PC-9 (cell line): ENCODE measurements at regions not wholly inside any gene's neighbourhood (a gene's known extent, or its start where the extent isn't known, plus 50 kb on each side); places are given as distances from the start of the nearest gene placed in this dataset.

Source experiments
- BruUV-seq: library from RNA; stranded (reverse); fragments of 400-500 nt; replicated peaks from 2 replicates; lab custom pipeline; 2021; lab: Mats Ljungman, UMichigan
- CTCF ChIA-PET: fragments of 300-600 bp; sonication (Branson Sonifier 250); formaldehyde crosslinking; loops from one replicate; lab custom pipeline; 2022; ENCODE audit warnings: antibody characterized with exemption; lab: Charles Lee
- POLR2A ChIA-PET: fragments of 300-600 bp; sonication (Branson Sonifier 250); formaldehyde crosslinking; loops from one replicate; lab custom pipeline; 2022; ENCODE audit warnings: antibody characterized with exemption; ENCODE audit not compliant: unreplicated experiment; lab: Charles Lee
- DNase-seq, 2 experiments: peaks; one replicate each; pipeline versions ENCODE4 v3.0.0 to v3.0.0-alpha.2; 2015 to 2022; ENCODE audit warnings: mixed read lengths in 1 of 2
- H2AFZ ChIP-seq: fragments of 200-600 bp; sonication (generic); 2 replicates; pipeline ENCODE4 v1.8.1; 2017; ENCODE audit warnings: antibody characterized with exemption
- H3F3A ChIP-seq: fragments of 200-600 bp; sonication (generic); 2 replicates; pipeline ENCODE4 v1.8.1; 2017; ENCODE audit warnings: antibody characterized with exemption, mild to moderate bottlenecking, low read depth; ENCODE audit not compliant: insufficient read depth
- H3K27ac ChIP-seq: fragments of 200-600 bp; sonication (generic); 2 replicates; pipeline ENCODE4 v1.6.1; 2016; ENCODE audit warnings: mixed run types
- H3K27me3 ChIP-seq: fragments of 200-600 bp; sonication (generic); 2 replicates; pipeline ENCODE4 v1.6.1; 2016; ENCODE audit warnings: low read depth, mixed run types; ENCODE audit not compliant: insufficient read depth
- H3K36me3 ChIP-seq: fragments of 200-600 bp; sonication (generic); 2 replicates; pipeline ENCODE4 v1.6.1; 2016; ENCODE audit warnings: low read depth, mixed run types
- H3K4me1 ChIP-seq: fragments of 200-600 bp; sonication (generic); replicated peaks from 2 replicates; pipeline ENCODE4 v1.6.1; 2016; ENCODE audit warnings: mixed run types; ENCODE audit not compliant: insufficient read depth
- H3K4me2 ChIP-seq: fragments of 200-600 bp; sonication (generic); 2 replicates; pipeline ENCODE4 v1.6.1; 2017; ENCODE audit warnings: mixed run types
- H3K4me3 ChIP-seq: fragments of 200-600 bp; sonication (generic); 2 replicates; pipeline ENCODE4 v1.6.1; 2016; ENCODE audit warnings: mixed run types
- H3K79me2 ChIP-seq: fragments of 200-600 bp; sonication (generic); 2 replicates; pipeline ENCODE4 v1.6.1; 2017; ENCODE audit warnings: low read depth, mixed run types
- H3K9me2 ChIP-seq: fragments of 200-600 bp; sonication (generic); 2 replicates; pipeline ENCODE4 v1.8.1; 2017; ENCODE audit warnings: mild to moderate bottlenecking; ENCODE audit not compliant: insufficient read depth
- H3K9me3 ChIP-seq: fragments of 200-600 bp; sonication (generic); 2 replicates; pipeline ENCODE4 v1.8.1; 2016; ENCODE audit warnings: low read depth; ENCODE audit not compliant: insufficient read depth
- H4K20me1 ChIP-seq: fragments of 200-600 bp; sonication (generic); 2 replicates; pipeline ENCODE4 v1.8.1; 2017; ENCODE audit not compliant: insufficient read depth
- EZH2 ChIP-seq: fragments of 200-600 bp; sonication (generic); IDR thresholded peaks from 2 replicates; pipeline ENCODE4 v1.8.0; 2017; ENCODE audit warnings: antibody characterized with exemption, low read depth
- intact Hi-C: fragments of 100-400 bp; cut with micrococcal nuclease; formaldehyde crosslinking; loops from one replicate; pipeline ENCODE4 v1.10.0; 2022; ENCODE audit not compliant: unreplicated experiment
- TF ChIP-seq, protein P1 (sequence below): fragments of 200-600 bp; sonication (generic); conservative IDR thresholded peaks from 2 replicates; pipeline ENCODE4 v1.6.1; 2017; ENCODE audit warnings: mixed run types, antibody characterized with exemption, mild to moderate bottlenecking, moderate library complexity

DNA sequence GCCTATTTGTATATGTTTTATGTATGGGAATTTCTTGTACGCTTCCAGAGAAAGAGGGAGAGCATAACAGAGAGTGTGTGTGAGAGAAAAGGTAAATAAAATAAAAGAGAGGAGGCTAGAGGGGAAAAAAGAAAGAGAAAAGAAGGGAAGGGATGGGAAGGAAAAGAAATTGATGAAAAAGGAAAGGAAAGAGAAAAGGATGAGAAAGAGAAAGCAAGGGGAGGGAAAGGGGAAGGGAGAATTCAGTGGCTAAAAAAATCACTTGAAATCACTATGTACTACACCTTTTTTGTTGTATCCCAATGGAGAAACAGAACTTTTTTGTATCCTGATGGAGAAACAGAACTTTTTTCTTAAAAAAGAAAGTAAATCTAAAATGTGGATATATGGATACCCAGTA, 165.5 kb upstream of the MBNL1 start:
- H3K4me3 ChIP-seq = no peak overlapping the region
- H3K9me2 ChIP-seq = no peaks in the 10 kb centered on the region
- intact Hi-C loops = no loop called here
- no peaks in the 10 kb centered on the region for H3K79me2 ChIP-seq
- ChIA-PET CTCF (no interaction called here), POLR2A (no interaction called here)
- BruUV-seq = no TSS peak
- DNase-seq = peak in 1 of 2 experiments; percentile 21
- no peak for TF ChIP-seq EZH2
- TF ChIP-seq, protein P1, sequence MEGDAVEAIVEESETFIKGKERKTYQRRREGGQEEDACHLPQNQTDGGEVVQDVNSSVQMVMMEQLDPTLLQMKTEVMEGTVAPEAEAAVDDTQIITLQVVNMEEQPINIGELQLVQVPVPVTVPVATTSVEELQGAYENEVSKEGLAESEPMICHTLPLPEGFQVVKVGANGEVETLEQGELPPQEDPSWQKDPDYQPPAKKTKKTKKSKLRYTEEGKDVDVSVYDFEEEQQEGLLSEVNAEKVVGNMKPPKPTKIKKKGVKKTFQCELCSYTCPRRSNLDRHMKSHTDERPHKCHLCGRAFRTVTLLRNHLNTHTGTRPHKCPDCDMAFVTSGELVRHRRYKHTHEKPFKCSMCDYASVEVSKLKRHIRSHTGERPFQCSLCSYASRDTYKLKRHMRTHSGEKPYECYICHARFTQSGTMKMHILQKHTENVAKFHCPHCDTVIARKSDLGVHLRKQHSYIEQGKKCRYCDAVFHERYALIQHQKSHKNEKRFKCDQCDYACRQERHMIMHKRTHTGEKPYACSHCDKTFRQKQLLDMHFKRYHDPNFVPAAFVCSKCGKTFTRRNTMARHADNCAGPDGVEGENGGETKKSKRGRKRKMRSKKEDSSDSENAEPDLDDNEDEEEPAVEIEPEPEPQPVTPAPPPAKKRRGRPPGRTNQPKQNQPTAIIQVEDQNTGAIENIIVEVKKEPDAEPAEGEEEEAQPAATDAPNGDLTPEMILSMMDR = no peak
- H3K27ac ChIP-seq = no peak overlapping the region
- no peaks in the 10 kb centered on the region for H3F3A ChIP-seq
- no peaks in the 10 kb centered on the region for H3K36me3 ChIP-seq
- no peaks in the 10 kb centered on the region for H3K9me3 ChIP-seq
- H3K4me1 ChIP-seq = no peaks in the 10 kb centered on the region
- no peaks in the 10 kb centered on the region for H4K20me1 ChIP-seq
- H3K4me2 ChIP-seq = no peak overlapping the region
- no peak overlapping the region for H2AFZ ChIP-seq
- no peaks in the 10 kb centered on the region for H3K27me3 ChIP-seq

DNA sequence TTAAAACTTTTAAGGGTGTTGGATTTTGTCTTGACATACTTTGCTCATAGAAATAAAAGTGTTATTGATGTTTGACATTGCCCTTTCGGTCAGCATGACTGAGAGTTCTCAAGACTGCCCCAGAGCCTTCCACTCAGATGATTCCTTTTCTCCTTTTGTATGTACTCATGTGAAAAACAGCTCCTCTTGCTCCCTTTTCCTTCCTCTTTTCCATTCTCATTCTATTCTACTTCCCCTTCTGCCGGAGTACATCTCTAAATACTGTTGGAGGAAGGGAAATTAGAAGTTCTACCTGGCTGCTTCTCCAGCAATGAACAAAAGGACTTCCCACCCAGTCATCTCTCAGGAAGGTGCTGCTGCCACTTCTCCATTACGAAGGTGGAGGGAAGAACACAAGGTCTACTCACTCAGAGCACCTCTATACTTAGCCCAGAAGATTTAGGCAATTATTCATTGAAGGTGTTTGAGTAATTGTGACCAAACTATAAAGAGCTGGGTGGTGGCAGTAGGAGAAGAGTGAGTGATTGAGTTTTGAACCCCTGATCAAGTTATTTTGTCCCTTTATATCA, 163.8 kb upstream of the MBNL1 start:
- intact Hi-C loops = no loop called here
- Histone ChIP-seq H3K27ac (no peak overlapping the region), H3K9me3 (no peaks in the 10 kb centered on the region), H3F3A (no peaks in the 10 kb centered on the region), H3K4me1 (no peaks in the 10 kb centered on the region), H3K4me2 (no peak overlapping the region), H2AFZ (peak overlapping the region; percentile 52), H3K27me3 (no peaks in the 10 kb centered on the region), H3K9me2 (no peaks in the 10 kb centered on the region), H3K79me2 (no peaks in the 10 kb centered on the region), H4K20me1 (no peaks in the 10 kb centered on the region), H3K36me3 (no peaks in the 10 kb centered on the region), H3K4me3 (no peak overlapping the region)
- ChIA-PET POLR2A (no interaction called here), CTCF (no interaction called here)
- TF ChIP-seq EZH2 = no peak
- TF ChIP-seq, protein P1 = no peak
- BruUV-seq = no TSS peak
- peak in 1 of 2 experiments; percentile 35 for DNase-seq

DNA sequence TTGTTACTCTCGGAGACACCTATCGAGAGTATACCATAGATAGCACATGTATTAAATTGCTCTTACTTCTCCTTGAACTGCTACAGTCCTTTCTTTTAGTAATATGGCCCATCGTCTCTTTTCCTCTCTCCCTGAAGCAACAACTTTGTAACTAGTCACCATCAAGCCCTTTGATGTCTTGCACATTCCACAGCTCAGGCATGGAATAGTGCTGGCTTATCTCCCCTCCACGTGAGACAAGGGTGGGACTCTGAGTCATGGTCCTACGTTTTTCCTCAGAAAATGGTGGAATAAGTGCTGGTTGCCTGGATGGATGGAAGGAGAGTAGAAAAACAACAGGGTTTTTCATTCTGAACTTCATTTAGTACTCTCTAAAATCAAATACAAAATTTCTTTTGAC, 163.3 kb upstream of the MBNL1 start:
- no peaks in the 10 kb centered on the region for H3K79me2 ChIP-seq
- no peaks in the 10 kb centered on the region for H3K4me1 ChIP-seq
- DNase-seq = peak in 1 of 2 experiments; percentile 18
- no peak overlapping the region for H3K4me2 ChIP-seq
- no peaks in the 10 kb centered on the region for H3K27me3 ChIP-seq
- POLR2A ChIA-PET = no interaction called here
- H3K9me2 ChIP-seq = no peaks in the 10 kb centered on the region
- no peaks in the 10 kb centered on the region for H3K9me3 ChIP-seq
- no peaks in the 10 kb centered on the region for H3F3A ChIP-seq
- BruUV-seq = no TSS peak
- no peak overlapping the region for H3K4me3 ChIP-seq
- peak overlapping the region; percentile 52 for H2AFZ ChIP-seq
- CTCF ChIA-PET = no interaction called here
- H3K36me3 ChIP-seq = no peaks in the 10 kb centered on the region
- intact Hi-C loops = no loop called here
- H4K20me1 ChIP-seq = no peaks in the 10 kb centered on the region
- no peak overlapping the region for H3K27ac ChIP-seq
- TF ChIP-seq, protein P1 = no peak
- TF ChIP-seq EZH2 = no peak
